LNCaP clone FGC (cell line): ENCODE measurements at regions not wholly inside any gene's neighbourhood (a gene's known extent, or its start where the extent isn't known, plus 50 kb on each side); places are given as distances from the start of the nearest gene placed in this dataset.
A peak's percentile ranks its signal among the peaks of the same experiment; 100 is the strongest.

Experiments
- DNase-seq: peaks from one replicate; pipeline ENCODE4 v3.0.0-alpha.2; 2011; ENCODE audit warnings: low read depth
- H3K4me3 ChIP-seq: 2 replicates; pipeline ENCODE4 v1.5.1; 2011; ENCODE audit warnings: mild to moderate bottlenecking, low read depth, low read length, control low read depth
- CTCF ChIP-seq: IDR thresholded peaks from 2 replicates; pipeline ENCODE4 v1.5.1; 2012; ENCODE audit warnings: mild to moderate bottlenecking; ENCODE audit not compliant: control insufficient read depth, insufficient read depth; ENCODE audit errors: extremely low read depth

GRCh38 chr10:6674291-6674690 is 94.2 kb upstream of the PRKCQ start:
- no peak for DNase-seq
- H3K4me3 ChIP-seq, result no peak overlapping the region
- no peak for TF ChIP-seq CTCF

- no peak for TF ChIP-seq CTCF
- no peak for DNase-seq
- H3K4me3 ChIP-seq, result no peak overlapping the region
These were observed 91.9 kb upstream of the PRKCQ start for GRCh38 chr10:6671976-6672375.

GRCh38 chr10:6669269-6669859 is 89.3 kb upstream of the PRKCQ start:
- no peak overlapping the region for H3K4me3 ChIP-seq
- peak; percentile 31 for DNase-seq
- peak; percentile 55 for TF ChIP-seq CTCF

- peak; percentile 59 for TF ChIP-seq CTCF
- DNase-seq, result no peak
These were observed 87.7 kb upstream of the PRKCQ start for GRCh38 chr10:6667679-6668270.

GRCh38 chr10:6667150-6667549 is 87.1 kb upstream of the PRKCQ start:
- H3K4me3 ChIP-seq, result no peak overlapping the region
- DNase-seq, result no peak
- no peak for TF ChIP-seq CTCF

More at GRCh38 chr10:6667679-6668270, 87.7 kb upstream of the PRKCQ start:
- H3K4me3 ChIP-seq, result no peak overlapping the region

- TF ChIP-seq CTCF, result no peak
- no peak for DNase-seq
- H3K4me3 ChIP-seq, result no peak overlapping the region
These were observed 85.8 kb upstream of the PRKCQ start for GRCh38 chr10:6665847-6666246.

GRCh38 chr10:6660460-6660859 is 80.4 kb upstream of the PRKCQ start:
- DNase-seq, result no peak
- no peak for TF ChIP-seq CTCF
- H3K4me3 ChIP-seq, result no peak overlapping the region
